Inflammatory macrophage treated with lipopolysaccharide for 1 hour (primary cell): ENCODE measurements at regions not wholly inside any gene's neighbourhood (a gene's known extent, or its start where the extent isn't known, plus 50 kb on each side); places are given as distances from the start of the nearest gene placed in this dataset.

ENCODE experiments used
- DNase-seq, 2 donors: peaks; one replicate each; pipeline ENCODE4 v3.0.0-alpha.2; 2020 to 2022

DNA sequence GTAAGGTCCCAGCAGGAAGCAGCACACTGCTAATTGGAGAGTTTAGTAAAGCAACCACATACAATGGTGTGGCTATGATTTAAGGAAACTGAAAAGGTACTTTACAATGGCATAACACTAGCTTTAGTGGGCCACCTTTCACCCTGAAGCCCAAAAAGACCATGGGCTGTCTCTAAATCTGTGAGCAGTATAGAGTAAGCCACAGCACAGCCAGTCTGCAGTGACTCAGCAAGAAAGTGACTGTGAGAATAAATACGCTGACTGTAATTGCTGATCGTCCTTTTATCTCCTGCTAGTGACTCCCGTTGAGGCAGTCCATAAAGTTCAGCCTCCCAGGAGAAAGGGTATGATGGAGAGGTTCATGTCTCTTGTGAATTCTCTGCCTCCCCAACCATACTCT lies 679.8 kb upstream of the KIF2B start:
- no peak for DNase-seq

DNA sequence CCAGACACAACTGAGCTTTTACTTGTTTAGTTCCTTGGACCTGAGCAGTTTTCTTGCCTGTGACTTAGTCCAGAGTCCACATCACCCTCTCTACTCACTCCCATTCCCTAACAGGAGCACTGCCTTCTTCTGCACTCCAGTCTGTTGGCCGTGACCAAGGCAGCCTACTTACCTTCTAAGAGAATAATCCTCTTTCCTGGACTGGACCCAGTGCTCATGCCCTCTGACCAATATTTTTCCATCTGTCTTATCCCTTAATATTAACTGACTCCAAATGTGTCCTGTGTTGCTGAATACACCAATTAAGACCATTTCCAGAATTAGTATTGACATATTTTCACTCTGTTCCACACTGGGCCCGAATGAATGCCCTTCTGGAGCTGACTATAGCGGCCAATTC lies 681.0 kb upstream of the KIF2B start:
- no peak for DNase-seq

DNA sequence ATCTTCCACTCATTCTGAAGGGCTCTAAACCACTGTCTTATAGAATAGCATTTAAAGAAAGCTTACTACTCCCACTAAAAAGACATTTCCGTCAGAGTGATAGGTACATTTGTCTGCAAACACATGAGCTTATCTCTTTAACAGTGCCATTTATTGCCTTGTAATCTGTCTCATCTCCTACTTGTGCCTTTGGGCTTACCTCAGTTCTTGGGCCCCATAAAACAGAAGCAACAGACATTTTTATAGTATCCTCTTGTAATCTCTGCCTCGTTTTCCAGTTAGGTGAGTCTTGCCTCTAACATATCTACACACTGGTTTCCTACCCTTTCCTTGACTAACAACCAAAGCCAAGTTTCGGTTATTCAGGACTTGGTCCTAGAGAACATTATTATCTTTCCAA lies 681.4 kb upstream of the KIF2B start:
- DNase-seq: no peak

- no peak for DNase-seq
These were observed 684.9 kb upstream of the KIF2B start for GRCh38 chr17:53137869-53138268.

- no peak for DNase-seq
These were observed 686.8 kb upstream of the KIF2B start for GRCh38 chr17:53135969-53136368.

GRCh38 chr17:53134548-53134947 lies 688.2 kb upstream of the KIF2B start:
- DNase-seq: no peak

GRCh38 chr17:53133876-53134275 lies 688.9 kb upstream of the KIF2B start:
- DNase-seq: no peak

DNA sequence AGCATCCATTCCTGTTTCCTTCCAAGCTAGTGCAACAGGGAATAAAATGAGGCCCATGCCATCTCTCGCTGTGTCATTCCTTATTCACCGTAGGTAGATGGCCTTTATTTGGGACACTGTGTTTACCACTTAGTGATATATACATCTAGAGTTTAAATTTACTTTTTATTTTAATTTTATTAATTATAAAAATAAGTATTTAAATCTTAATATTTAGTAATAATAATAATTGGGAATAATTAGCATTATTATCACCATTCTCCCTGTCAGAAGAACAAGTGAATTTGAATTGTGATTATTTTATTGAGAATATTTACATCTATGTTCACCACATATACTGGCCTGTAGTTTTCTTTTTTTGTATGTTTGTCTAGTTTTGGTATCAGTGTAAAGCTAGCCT lies 692.9 kb upstream of the KIF2B start:
- no peak for DNase-seq

GRCh38 chr17:53127331-53127730 lies 695.4 kb upstream of the KIF2B start:
- no peak for DNase-seq

GRCh38 chr17:53122966-53123365 lies 699.8 kb upstream of the KIF2B start:
- DNase-seq: no peak

DNA sequence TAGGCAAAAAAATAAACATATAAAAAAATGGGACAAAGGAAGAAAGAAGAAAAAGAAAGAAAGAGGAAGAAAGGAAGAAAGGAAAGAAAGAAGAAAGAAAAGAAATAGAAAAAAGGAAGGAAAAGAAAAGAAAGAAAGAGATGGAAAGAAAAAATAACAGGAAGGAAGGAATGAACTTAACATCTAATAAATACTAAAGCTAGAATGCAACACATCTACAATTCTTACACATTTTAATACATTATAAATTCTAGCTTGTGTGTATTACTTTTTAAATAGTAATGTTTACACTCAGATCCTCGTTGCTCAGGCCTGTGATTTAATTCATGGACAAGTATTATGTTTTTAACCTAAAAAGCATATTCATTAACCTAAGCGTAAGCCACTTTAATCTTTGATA lies 703.0 kb upstream of the KIF2B start:
- DNase-seq: no peak

DNA sequence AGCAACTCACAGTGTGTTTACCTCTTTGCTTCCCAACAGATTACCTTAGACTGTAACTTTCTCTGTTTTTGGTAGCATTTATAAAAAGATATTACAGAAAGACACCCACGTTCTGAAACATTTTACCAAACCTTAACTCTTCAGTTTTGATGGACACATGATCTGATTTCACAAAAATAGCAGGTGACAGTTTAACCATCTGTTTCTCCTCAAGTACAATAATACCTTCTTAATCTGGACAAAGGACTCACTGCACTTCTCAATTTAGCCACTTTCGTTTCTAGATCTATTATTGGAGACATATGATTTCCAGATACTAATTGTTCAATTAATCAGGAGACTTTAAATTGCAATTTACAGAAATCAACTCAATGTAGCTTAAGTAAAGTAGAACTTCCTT lies 703.8 kb upstream of the KIF2B start:
- DNase-seq: no peak

GRCh38 chr17:53106886-53107285 lies 715.8 kb upstream of the KIF2B start:
- DNase-seq: no peak

DNA sequence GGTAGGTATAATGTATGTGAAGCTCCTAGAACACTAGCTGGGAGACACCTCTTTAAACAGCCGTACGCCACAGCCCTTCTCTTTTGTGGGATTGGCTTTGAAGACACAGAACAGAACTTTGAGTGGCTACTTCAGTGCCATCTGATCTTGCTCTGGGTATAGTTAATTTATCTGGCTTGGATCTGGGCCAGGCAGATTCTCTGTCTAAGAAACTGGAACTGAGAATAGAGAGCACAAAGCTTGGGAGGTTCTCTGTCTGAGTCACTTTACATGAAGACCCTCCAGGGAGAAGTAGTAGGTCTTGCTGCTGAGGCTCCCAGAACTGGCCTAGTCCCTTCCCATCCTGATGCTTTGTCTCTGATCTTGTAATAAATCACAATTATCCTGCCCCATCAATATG lies 721.0 kb upstream of the KIF2B start:
- DNase-seq: no peak

- DNase-seq: no peak
These were observed 722.6 kb upstream of the KIF2B start for GRCh38 chr17:53100126-53100525.

DNA sequence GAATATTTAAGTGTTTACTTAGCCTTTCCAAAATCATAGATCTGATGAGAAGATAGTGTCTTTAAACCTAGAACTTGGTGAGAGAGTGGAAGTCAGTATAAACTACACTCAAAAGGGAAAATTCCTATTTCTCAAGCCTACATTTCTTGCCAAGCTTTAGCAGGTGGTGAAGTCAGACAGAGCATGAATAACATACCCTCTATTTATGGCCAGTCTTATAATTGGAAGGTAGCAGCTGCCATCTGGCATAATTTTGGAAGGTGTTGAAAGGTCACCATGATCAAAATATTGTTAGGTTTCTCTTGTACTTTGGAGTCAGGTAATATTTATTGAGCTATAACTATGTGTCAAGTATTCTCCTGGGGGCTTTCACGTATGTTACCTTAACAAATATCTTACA lies 729.3 kb upstream of the KIF2B start:
- no peak for DNase-seq

DNA sequence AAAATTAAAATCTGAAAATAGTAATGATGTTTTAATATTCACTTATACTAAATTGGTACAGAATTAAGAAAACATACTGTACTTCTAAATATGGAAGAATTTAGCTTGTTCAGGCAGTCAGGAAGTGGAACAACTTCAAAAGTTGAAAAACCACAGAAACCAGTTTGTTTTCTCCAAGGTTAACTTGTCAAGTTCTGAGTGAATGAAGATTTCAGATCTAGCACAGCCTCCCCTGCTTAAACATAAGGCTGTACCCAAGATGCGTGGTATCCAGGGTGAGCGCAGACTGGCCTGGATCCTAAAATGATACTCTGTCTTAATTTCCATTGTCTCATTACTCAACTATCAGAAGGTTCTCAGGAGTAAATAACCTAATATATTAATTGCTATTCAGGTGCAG lies 730.7 kb upstream of the KIF2B start:
- DNase-seq: no peak

DNA sequence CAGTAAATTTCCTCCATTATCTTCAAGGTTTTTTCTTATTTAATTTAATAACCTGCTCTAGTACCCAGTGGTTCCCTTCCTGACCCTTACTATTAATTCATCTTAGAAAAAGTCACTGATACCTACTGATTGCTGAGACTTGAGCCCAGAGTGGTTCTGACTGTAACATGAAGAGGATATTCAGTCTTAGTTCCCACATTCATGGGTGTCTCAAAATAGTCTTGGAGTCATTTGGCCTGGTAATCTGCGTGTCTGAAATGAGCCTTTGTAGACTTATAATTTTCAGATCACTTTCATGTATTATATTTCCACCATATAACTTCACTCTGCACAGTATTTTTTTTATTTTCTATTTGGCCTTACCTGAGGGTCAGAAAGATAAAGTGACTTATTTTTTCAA lies 732.0 kb upstream of the KIF2B start:
- no peak for DNase-seq

DNA sequence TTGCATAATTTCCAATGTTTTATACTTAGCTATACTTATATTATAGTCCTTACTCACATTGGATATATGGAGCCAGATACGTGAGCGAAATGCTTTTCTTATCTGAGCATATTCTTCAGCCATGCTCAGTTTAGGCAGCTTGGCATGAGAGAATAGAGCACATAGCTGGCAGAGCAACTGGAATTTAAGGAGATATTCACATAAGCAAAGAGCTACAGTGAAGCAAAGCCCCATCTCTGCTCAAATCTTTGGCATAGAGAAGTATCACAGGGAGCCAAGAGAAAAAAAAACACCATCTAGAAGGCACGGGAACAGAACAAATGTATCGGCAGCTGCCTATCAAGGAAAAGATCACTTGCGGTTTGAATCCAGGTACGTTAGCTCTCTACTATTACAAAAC lies 734.2 kb upstream of the KIF2B start:
- no peak for DNase-seq

DNA sequence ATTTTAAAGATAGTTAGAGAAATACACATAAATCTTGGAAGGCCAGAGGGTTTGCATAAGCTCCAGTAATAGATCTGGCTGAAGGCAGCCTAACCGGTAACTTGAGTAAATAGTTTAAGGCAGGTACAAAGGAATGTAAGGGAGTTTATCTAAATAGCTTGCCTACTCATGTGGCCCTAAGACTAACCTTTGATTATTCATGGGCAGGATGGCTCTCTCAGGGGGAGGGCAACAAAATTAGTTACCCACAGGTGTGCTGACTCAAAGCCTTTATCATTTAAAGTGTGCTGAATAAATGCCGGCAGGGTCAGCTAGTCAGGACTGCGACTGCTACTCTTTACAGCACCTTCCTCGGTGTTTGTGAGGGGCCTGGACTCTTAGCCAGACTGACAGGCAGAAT lies 761.3 kb upstream of the KIF2B start:
- DNase-seq: no peak

DNA sequence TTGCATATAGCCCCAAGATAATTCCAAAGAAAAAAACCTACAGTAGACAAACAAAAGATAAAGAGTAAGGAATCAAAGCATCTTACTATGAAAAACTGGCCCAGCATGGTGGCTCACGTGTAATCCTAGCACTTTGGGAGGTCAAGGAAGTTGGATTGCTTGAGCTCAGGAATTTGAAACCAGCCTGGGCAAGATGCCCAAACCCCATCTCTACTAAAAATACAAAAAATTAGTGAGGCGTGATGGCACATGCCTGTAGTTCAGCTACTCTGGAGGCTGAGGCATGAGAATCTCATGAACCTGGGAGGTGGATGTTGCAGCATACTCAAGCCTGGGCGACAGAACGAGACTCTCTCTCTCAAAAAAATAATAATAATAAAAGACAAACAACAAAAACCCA lies 764.7 kb upstream of the KIF2B start:
- no peak for DNase-seq

DNA sequence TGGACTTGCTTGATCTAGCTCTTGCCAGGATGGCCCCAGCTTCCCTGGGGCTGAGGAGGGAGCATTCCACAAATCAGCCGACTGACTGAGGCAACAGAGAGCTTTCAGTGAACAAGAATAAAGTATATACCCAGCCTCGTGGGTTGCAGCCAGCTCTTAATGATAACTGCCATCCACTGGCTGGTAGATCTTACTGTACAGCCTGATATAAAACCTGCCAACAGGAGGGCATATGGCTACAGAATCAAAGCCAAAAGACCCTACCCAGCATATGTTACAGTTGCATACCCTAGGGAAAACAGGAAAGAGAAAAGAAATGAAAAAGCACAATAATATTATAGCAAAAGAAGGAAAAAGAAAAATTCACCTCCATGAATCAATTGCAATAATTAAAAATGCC lies 775.9 kb upstream of the KIF2B start:
- no peak for DNase-seq

GRCh38 chr17:53039981-53040380 lies 782.7 kb upstream of the KIF2B start:
- no peak for DNase-seq

DNA sequence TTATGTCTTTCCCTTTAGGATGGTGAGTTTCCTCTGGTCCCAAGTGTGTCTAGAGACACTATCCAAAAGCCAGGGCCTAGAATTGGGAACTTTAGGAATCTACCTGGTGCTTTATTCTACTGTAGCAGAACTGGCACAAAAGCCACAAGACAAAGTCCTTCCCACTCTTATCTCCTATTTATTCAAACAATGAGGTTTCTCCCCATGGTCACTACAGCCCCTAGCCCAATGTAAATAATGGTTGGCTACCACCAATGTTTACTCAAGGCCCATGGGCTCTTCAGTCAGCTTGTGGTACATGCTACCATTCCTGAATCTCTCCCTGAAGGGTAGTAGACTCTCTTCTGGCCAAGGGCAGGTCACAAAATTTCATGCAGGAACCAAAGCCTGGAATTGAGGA lies 789.4 kb upstream of the KIF2B start:
- no peak for DNase-seq

GRCh38 chr17:53032861-53033271 lies 789.9 kb upstream of the KIF2B start:
- no peak for DNase-seq

DNA sequence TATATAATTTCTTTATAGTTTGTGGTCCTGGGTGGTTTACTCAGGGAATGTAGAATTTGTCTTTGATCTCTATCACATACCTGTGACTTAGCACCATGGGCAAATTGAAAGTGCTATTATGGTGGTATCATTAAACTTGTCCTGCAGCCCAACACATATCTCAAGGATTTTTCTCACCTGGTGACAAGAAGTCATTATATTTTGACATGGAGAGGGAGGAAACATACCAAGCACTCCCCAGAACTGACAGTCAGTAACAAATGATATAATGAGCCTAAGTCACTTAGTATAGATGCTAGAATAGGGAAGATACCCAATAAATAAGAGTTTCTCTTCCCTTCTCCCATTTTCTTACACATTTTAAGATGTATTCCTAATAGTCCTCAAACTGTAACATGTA lies 805.5 kb upstream of the KIF2B start:
- DNase-seq: no peak
